HepG2 (cell line): ENCODE measurements at regions not wholly inside any gene's neighbourhood (a gene's known extent, or its start where the extent isn't known, plus 50 kb on each side); places are given as distances from the start of the nearest gene placed in this dataset.

Experiments
- ATAC-seq: fragments of 200-7000 bp; cut with Tn5 transposase; 3 replicates; pipeline ENCODE4 v1.9.1; 2020; ENCODE audit warnings: mild to moderate bottlenecking, moderate library complexity
- BruUV-seq: library from RNA; stranded (reverse); fragments of 400-500 nt; replicated peaks from 2 replicates; lab custom pipeline; 2021; lab: Mats Ljungman, UMichigan
- CTCF ChIA-PET: fragments of 300-600 bp; formaldehyde crosslinking; extraction: SDS; loops from one replicate; lab custom pipeline; 2021; ENCODE audit warnings: low total read pairs, inconsistent platforms, low intra/inter-chr PET ratio; lab: Yijun Ruan, JAX
- POLR2A ChIA-PET: fragments of 350-600 bp; sonication (Branson Sonifier 250); formaldehyde crosslinking; loops from one replicate; lab custom pipeline; 2020; ENCODE audit warnings: antibody characterized with exemption, inconsistent platforms; lab: Yijun Ruan, JAX
- DNase-seq: peaks from one replicate; pipeline ENCODE4 v3.0.0-alpha.2; 2015; ENCODE audit warnings: low spot score
- FAIRE-seq: peaks from 3 replicates; lab custom pipeline; 2011; peaks lifted over from hg19 to GRCh38; lab: Jason Lieb, UNC
- H2AFZ ChIP-seq: one replicate; pipeline ENCODE4 v1.6.1; 2011; ENCODE audit warnings: low read length, inconsistent platforms
- H3K27ac ChIP-seq: fragments of 300-600 bp; 3 replicates; pipeline ENCODE4 v1.8.0; 2011; ENCODE audit warnings: mixed run types, mild to moderate bottlenecking, mixed read lengths, low read length, inconsistent platforms; ENCODE audit not compliant: insufficient read depth; ENCODE audit errors: extremely low read length
- H3K27me3 ChIP-seq, 2 experiments: fragments of 200-600 bp in 1 of 2; 2 replicates in 1 of 2; 3 replicates in 1 of 2; pipeline versions ENCODE4 v1.6.0 to v1.8.0; 2011; ENCODE audit warnings: low read length in 2 of 2, mild to moderate bottlenecking in 2 of 2, moderate library complexity in 2 of 2, inconsistent platforms in 1 of 2; ENCODE audit not compliant: insufficient read depth in 2 of 2, control insufficient read depth in 1 of 2
- H3K36me3 ChIP-seq, 2 experiments: fragments of 200-600 bp in 1 of 2; replicated peaks in 1 of 2; 2 replicates in 1 of 2; 3 replicates in 1 of 2; pipeline versions ENCODE4 v1.5.1 to v1.8.0; 2011; ENCODE audit warnings: low read length in 2 of 2, inconsistent platforms in 1 of 2; ENCODE audit not compliant: insufficient read depth in 2 of 2, control insufficient read depth in 1 of 2
- H3K4me1 ChIP-seq: 2 replicates; pipeline ENCODE4 v1.5.1; 2012; ENCODE audit warnings: low read length, inconsistent platforms; ENCODE audit not compliant: insufficient read depth
- H3K4me2 ChIP-seq: 2 replicates; pipeline ENCODE4 v1.6.0; 2011; ENCODE audit warnings: low read depth, low read length, inconsistent platforms
- H3K4me3 ChIP-seq, 3 experiments: fragments of 200-600 bp in 1 of 3; sonication (generic), shearing (Covaris generic) in 1 of 3; replicated peaks in 1 of 3; 2 replicates each; pipeline ENCODE4 v1.5.1; 2011 to 2016; ENCODE audit warnings: low read length in 3 of 3, inconsistent platforms in 2 of 3, low read depth in 2 of 3, mild to moderate bottlenecking in 2 of 3, control low read depth in 1 of 3, mixed read lengths in 1 of 3; ENCODE audit not compliant: insufficient read depth in 1 of 3
- H3K79me2 ChIP-seq: one replicate; pipeline ENCODE4 v1.6.1; 2011; ENCODE audit warnings: low read length, inconsistent platforms; ENCODE audit not compliant: insufficient read depth
- H3K9ac ChIP-seq: 2 replicates; pipeline ENCODE4 v1.6.0; 2011; ENCODE audit warnings: mild to moderate bottlenecking, low read depth, low read length, inconsistent platforms; ENCODE audit not compliant: insufficient read depth
- H3K9me3 ChIP-seq: 2 replicates; pipeline ENCODE4 v1.5.1; 2012; ENCODE audit warnings: mild to moderate bottlenecking, low read length
- H4K20me1 ChIP-seq: 2 replicates; pipeline ENCODE4 v1.6.0; 2011; ENCODE audit warnings: inconsistent platforms, mild to moderate bottlenecking, low read length, moderate library complexity; ENCODE audit not compliant: insufficient read depth
- HNF4A ChIP-seq: sonication (generic); formaldehyde crosslinking; IDR thresholded peaks from 2 replicates; pipeline ENCODE4 v1.4.0; 2020; ENCODE audit warnings: missing genetic modification reagents
- IRF2 ChIP-seq: IDR thresholded peaks from 2 replicates; pipeline ENCODE4 v1.6.1; 2018; ENCODE audit warnings: missing genetic modification reagents, missing compliant biosample characterization
- MIER2 ChIP-seq: IDR thresholded peaks from 2 replicates; pipeline ENCODE4 v1.6.1; 2016; ENCODE audit warnings: missing biosample characterization, missing genetic modification reagents
- NCOR1 ChIP-seq: fragments of 200-600 bp; sonication (generic); IDR thresholded peaks from 2 replicates; pipeline ENCODE4 v1.7.0; 2017; ENCODE audit warnings: antibody characterized with exemption, low read length, borderline replicate concordance
- STAG1 ChIP-seq: sonication (generic); formaldehyde crosslinking; IDR thresholded peaks from 2 replicates; pipeline ENCODE4 v1.4.0; 2020; ENCODE audit warnings: missing genetic modification reagents
- TMF1 ChIP-seq: sonication (generic); formaldehyde crosslinking; IDR thresholded peaks from 2 replicates; pipeline ENCODE4 v1.8.1; 2022; ENCODE audit warnings: low read depth, missing genetic modification reagents
- ZNF496 ChIP-seq: sonication (generic); formaldehyde crosslinking; IDR thresholded peaks from 2 replicates; pipeline ENCODE4 v1.8.1; 2023; ENCODE audit warnings: mild to moderate bottlenecking, moderate library complexity, missing genetic modification reagents; ENCODE audit not compliant: insufficient replicate concordance
- WGBS: methylation state at CpG from one replicate; pipeline ENCODE4 v1.1.6; 2017; ENCODE audit warnings: low lambda C conversion rate; 5-methylcytosine and 5-hydroxymethylcytosine counted together
- in situ Hi-C: cut with HindIII; loops from 2 replicates; pipeline ENCODE4 v1.10.0; 2017; ENCODE audit warnings: low pct_unique_long_range_greater_than_20kb; ENCODE audit not compliant: extremely low pct_ligation_motif_present
- intact Hi-C: fragments of 100-400 bp; cut with micrococcal nuclease; formaldehyde crosslinking; loops from one replicate; pipeline ENCODE4 v1.10.0; 2022; ENCODE audit not compliant: unreplicated experiment
- TF ChIP-seq, protein P1 (sequence below): sonication (generic); formaldehyde crosslinking; IDR thresholded peaks from 2 replicates; pipeline ENCODE4 v1.8.1; 2023; ENCODE audit warnings: mild to moderate bottlenecking, inconsistent platforms, moderate library complexity, missing genetic modification reagents, borderline replicate concordance
- TF ChIP-seq, protein P2 (sequence below): sonication (generic); formaldehyde crosslinking; IDR thresholded peaks from 2 replicates; pipeline ENCODE4 v1.4.0; 2020; ENCODE audit warnings: missing genetic modification reagents
- TF ChIP-seq, protein P3 (sequence below): sonication (generic); IDR thresholded peaks from 2 replicates; pipeline ENCODE4 v1.6.1; 2016; ENCODE audit warnings: low read depth, borderline replicate concordance
- TF ChIP-seq, protein P4 (sequence below): sonication (generic); formaldehyde crosslinking; IDR thresholded peaks from 2 replicates; pipeline ENCODE4 v1.4.0; 2020; ENCODE audit warnings: missing genetic modification reagents
- TF ChIP-seq, protein P5 (sequence below): sonication (generic); formaldehyde crosslinking; IDR thresholded peaks from 2 replicates; pipeline ENCODE4 v1.8.1; 2023; ENCODE audit warnings: mild to moderate bottlenecking, missing genetic modification reagents

DNA sequence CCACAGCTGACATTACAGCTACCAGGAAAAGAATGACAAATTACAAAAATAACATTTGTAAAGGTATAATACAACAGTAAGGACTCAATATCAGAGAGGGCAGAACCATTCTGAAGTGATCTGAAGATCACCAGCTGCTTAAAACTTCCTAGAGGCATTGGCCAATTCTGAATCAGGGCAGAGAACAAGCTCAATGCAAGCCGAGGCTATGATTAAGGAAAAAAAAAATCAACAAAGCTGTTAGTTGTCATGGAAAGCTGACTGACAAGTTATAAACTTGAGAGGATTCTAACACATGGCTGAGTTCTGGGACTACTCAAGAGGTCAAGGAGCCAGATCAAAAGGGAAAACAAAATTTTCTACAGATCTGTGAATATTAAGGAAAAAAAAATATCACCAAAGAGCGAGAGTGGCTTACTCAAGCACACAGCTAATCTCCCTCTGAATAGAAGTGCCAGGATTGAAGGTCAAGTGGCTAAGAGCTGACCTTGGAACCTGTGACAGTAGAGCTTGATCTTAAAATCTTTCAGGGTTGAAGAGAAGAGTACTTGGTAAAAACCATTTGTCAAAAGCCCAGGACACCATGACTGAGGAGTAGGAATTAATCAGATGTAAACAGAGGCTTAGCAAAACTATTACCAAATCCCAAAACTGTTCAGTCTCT lies 383.4 kb downstream of the USP25 start:
- H4K20me1 ChIP-seq = no peaks in the 10 kb centered on the region
- ATAC-seq (no peak), DNase-seq (no peak), FAIRE-seq (no peak)
- no peak overlapping the region for H2AFZ ChIP-seq
- intact Hi-C loops (no loop called here), in situ Hi-C loops (no loop called here)
- no peaks in the 10 kb centered on the region for H3K4me1 ChIP-seq
- H3K36me3 ChIP-seq = no peaks in the 10 kb centered on the region
- TF ChIP-seq, protein P1, sequence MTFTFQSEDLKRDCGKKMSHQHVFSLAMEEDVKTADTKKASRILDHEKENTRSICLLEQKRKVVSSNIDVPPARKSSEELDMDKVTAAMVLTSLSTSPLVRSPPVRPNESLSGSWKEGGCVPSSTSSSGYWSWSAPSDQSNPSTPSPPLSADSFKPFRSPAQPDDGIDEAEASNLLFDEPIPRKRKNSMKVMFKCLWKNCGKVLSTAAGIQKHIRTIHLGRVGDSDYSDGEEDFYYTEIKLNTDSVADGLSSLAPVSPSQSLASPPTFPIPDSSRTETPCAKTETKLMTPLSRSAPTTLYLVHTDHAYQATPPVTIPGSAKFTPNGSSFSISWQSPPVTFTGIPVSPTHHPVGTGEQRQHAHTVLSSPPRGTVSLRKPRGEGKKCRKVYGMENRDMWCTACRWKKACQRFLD (CRISPR knock-in tag) = no peak
- no peak overlapping the region for H3K9ac ChIP-seq
- H3K27me3 ChIP-seq = no peaks in the 10 kb centered on the region
- H3K4me2 ChIP-seq = no peak overlapping the region
- no peak overlapping the region for H3K4me3 ChIP-seq
- CTCF ChIA-PET = no interaction called here
- POLR2A ChIA-PET = no interaction called here
- BruUV-seq = no TSS peak
- no peaks in the 10 kb centered on the region for H3K79me2 ChIP-seq
- 16% methylated on average over 2 of the region's 2 CpGs for WGBS
- no peak overlapping the region for H3K27ac ChIP-seq
- H3K9me3 ChIP-seq = no peaks in the 10 kb centered on the region

DNA sequence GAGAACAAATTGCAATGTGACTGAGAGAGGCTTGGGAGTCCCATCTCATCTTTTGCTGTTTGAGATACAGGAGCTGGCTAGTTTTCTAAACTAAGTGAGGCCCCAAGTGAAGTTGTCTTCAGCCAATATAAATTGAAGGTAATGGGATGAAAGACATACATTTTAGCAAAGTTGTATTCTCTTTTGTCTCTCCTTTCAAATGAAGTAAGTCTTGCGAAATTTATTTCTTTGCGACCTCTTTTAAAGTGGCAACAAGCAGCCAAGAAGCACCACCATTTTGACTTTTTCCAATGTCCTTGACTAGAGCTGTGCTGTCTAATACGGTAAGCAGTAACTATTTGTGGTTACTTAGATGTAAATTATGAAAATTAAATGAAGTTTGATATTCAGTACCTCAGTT lies 385.7 kb downstream of the USP25 start:
- Histone ChIP-seq H2AFZ (no peak overlapping the region), H3K4me3 (no peak overlapping the region), H3K79me2 (no peaks in the 10 kb centered on the region), H3K9me3 (no peaks in the 10 kb centered on the region), H3K4me1 (no peaks in the 10 kb centered on the region), H3K4me2 (no peak overlapping the region), H4K20me1 (no peaks in the 10 kb centered on the region), H3K27ac (no peak overlapping the region), H3K36me3 (no peaks in the 10 kb centered on the region), H3K27me3 (no peaks in the 10 kb centered on the region), H3K9ac (no peak overlapping the region)
- no TSS peak for BruUV-seq
- no peak for FAIRE-seq
- POLR2A ChIA-PET = no interaction called here
- CTCF ChIA-PET = no interaction called here
- 17% methylated on average over 3 of the region's 3 CpGs for WGBS
- DNase-seq = no peak
- intact Hi-C loops (no loop called here), in situ Hi-C loops (no loop called here)
- ATAC-seq = no peak
- no peak for TF ChIP-seq MIER2 (CRISPR knock-in tag)
- TF ChIP-seq, protein P2, sequence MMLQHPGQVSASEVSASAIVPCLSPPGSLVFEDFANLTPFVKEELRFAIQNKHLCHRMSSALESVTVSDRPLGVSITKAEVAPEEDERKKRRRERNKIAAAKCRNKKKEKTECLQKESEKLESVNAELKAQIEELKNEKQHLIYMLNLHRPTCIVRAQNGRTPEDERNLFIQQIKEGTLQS = no peak
- TF ChIP-seq, protein P3, sequence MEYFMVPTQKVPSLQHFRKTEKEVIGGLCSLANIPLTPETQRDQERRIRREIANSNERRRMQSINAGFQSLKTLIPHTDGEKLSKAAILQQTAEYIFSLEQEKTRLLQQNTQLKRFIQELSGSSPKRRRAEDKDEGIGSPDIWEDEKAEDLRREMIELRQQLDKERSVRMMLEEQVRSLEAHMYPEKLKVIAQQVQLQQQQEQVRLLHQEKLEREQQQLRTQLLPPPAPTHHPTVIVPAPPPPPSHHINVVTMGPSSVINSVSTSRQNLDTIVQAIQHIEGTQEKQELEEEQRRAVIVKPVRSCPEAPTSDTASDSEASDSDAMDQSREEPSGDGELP = no peak
- TF ChIP-seq TMF1 (CRISPR knock-in tag) = no peak
- TF ChIP-seq IRF2 (CRISPR knock-in tag) = no peak
- TF ChIP-seq, protein P4, sequence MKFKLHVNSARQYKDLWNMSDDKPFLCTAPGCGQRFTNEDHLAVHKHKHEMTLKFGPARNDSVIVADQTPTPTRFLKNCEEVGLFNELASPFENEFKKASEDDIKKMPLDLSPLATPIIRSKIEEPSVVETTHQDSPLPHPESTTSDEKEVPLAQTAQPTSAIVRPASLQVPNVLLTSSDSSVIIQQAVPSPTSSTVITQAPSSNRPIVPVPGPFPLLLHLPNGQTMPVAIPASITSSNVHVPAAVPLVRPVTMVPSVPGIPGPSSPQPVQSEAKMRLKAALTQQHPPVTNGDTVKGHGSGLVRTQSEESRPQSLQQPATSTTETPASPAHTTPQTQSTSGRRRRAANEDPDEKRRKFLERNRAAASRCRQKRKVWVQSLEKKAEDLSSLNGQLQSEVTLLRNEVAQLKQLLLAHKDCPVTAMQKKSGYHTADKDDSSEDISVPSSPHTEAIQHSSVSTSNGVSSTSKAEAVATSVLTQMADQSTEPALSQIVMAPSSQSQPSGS (CRISPR knock-in tag) = no peak
- TF ChIP-seq NCOR1 = no peak
- TF ChIP-seq, protein P5, sequence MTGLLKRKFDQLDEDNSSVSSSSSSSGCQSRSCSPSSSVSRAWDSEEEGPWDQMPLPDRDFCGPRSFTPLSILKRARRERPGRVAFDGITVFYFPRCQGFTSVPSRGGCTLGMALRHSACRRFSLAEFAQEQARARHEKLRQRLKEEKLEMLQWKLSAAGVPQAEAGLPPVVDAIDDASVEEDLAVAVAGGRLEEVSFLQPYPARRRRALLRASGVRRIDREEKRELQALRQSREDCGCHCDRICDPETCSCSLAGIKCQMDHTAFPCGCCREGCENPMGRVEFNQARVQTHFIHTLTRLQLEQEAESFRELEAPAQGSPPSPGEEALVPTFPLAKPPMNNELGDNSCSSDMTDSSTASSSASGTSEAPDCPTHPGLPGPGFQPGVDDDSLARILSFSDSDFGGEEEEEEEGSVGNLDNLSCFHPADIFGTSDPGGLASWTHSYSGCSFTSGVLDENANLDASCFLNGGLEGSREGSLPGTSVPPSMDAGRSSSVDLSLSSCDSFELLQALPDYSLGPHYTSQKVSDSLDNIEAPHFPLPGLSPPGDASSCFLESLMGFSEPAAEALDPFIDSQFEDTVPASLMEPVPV (CRISPR knock-in tag) = no peak
- no peak for TF ChIP-seq HNF4A (CRISPR knock-in tag)
- TF ChIP-seq STAG1 (CRISPR knock-in tag) = no peak
- TF ChIP-seq ZNF496 (CRISPR knock-in tag) = no peak
